SK-N-SH (cell line): ENCODE measurements at regions not wholly inside any gene's neighbourhood (a gene's known extent, or its start where the extent isn't known, plus 50 kb on each side); places are given as distances from the start of the nearest gene placed in this dataset.

Source experiments
- CTCF ChIA-PET: fragments of 300-600, 350-600 bp; formaldehyde crosslinking; extraction: SDS; loops from one replicate; lab custom pipeline; 2021; lab: Yijun Ruan, JAX
- POLR2A ChIA-PET: fragments of 350-600 bp; sonication (Branson Sonifier 250); formaldehyde crosslinking; extraction: SDS; loops from one replicate; lab custom pipeline; 2020; ENCODE audit warnings: antibody characterized with exemption, inconsistent platforms; lab: Yijun Ruan, JAX
- DNase-seq: peaks from one replicate; pipeline ENCODE4 v3.0.0; 2012
- H2AFZ ChIP-seq: fragments of 200-600 bp; sonication (generic); 2 replicates; pipeline ENCODE4 v1.8.1; 2016; ENCODE audit warnings: antibody characterized with exemption, mild to moderate bottlenecking, low read depth
- H3F3A ChIP-seq: fragments of 200-600 bp; sonication (generic); replicated peaks from 2 replicates; pipeline ENCODE3; 2016; ENCODE audit warnings: antibody characterized with exemption, mild to moderate bottlenecking; ENCODE audit not compliant: insufficient read depth
- H3K27ac ChIP-seq, 2 experiments: fragments of 200-500 bp in 1 of 2; fragments of 200-600 bp in 1 of 2; sonication (Bioruptor generic) in 1 of 2; sonication (generic), shearing (Covaris generic) in 1 of 2; 2 replicates each; pipeline versions ENCODE4 v1.5.1 to v1.6.1; 2014 to 2016; ENCODE audit warnings: low read depth in 2 of 2, inconsistent platforms in 1 of 2, low read length in 1 of 2, mild to moderate bottlenecking in 1 of 2, mixed read lengths in 1 of 2
- H3K27me3 ChIP-seq: fragments of 200-600 bp; sonication (generic), shearing (Covaris generic); 2 replicates; pipeline ENCODE4 v1.6.1; 2016; ENCODE audit warnings: mixed run types; ENCODE audit not compliant: insufficient read depth
- H3K36me3 ChIP-seq, 2 experiments: fragments of 200-500 bp in 1 of 2; fragments of 200-600 bp in 1 of 2; sonication (Bioruptor generic) in 1 of 2; sonication (generic) in 1 of 2; replicated peaks in 1 of 2; 2 replicates each; pipeline versions ENCODE3 to v1.5.1; 2014 to 2016; ENCODE audit warnings: low read length in 1 of 2, mild to moderate bottlenecking in 1 of 2; ENCODE audit not compliant: insufficient read depth in 2 of 2, control insufficient read depth in 1 of 2
- H3K4me1 ChIP-seq, 2 experiments: fragments of 200-500 bp in 1 of 2; fragments of 200-600 bp in 1 of 2; sonication (Bioruptor generic) in 1 of 2; sonication (generic), shearing (Covaris generic) in 1 of 2; 2 replicates each; pipeline versions ENCODE4 v1.5.1 to v1.6.1; 2014 to 2016; ENCODE audit warnings: low read depth in 1 of 2, low read length in 1 of 2, mixed run types in 1 of 2; ENCODE audit not compliant: insufficient read depth in 2 of 2, control insufficient read depth in 1 of 2
- H3K4me2 ChIP-seq: fragments of 200-600 bp; sonication (generic), shearing (Covaris generic); 2 replicates; pipeline ENCODE4 v1.6.1; 2017; ENCODE audit warnings: mixed run types
- H3K4me3 ChIP-seq, 2 experiments: fragments of 200-500 bp in 1 of 2; fragments of 200-600 bp in 1 of 2; sonication (Bioruptor generic) in 1 of 2; sonication (generic), shearing (Covaris generic) in 1 of 2; 2 replicates each; pipeline versions ENCODE4 v1.5.1 to v1.8.1; 2014 to 2016; ENCODE audit warnings: low read depth in 2 of 2, inconsistent platforms in 1 of 2, low read length in 1 of 2, mild to moderate bottlenecking in 1 of 2, mixed read lengths in 1 of 2, moderate library complexity in 1 of 2
- H3K79me2 ChIP-seq: fragments of 200-600 bp; sonication (generic); 2 replicates; pipeline ENCODE4 v1.8.1; 2017; ENCODE audit warnings: mild to moderate bottlenecking; ENCODE audit not compliant: insufficient read depth
- H3K9ac ChIP-seq: fragments of 200-600 bp; sonication (generic); 2 replicates; pipeline ENCODE4 v1.6.1; 2017; ENCODE audit warnings: mixed run types
- H3K9me2 ChIP-seq: fragments of 200-600 bp; sonication (generic); 2 replicates; pipeline ENCODE4 v1.6.1; 2017; ENCODE audit warnings: mixed run types
- H3K9me3 ChIP-seq: fragments of 200-600 bp; sonication (generic); 2 replicates; pipeline ENCODE4 v1.6.1; 2017; ENCODE audit warnings: mixed run types, mild to moderate bottlenecking, moderate library complexity
- H4K20me1 ChIP-seq: fragments of 200-600 bp; sonication (generic); 2 replicates; pipeline ENCODE4 v1.6.1; 2017; ENCODE audit warnings: mild to moderate bottlenecking, mixed run types; ENCODE audit not compliant: insufficient read depth
- CHD2 ChIP-seq: fragments of 150-350 bp; IDR thresholded peaks from 2 replicates; pipeline ENCODE4 v1.6.1; 2018; ENCODE audit warnings: low read length; ENCODE audit not compliant: partially characterized antibody
- ELF1 ChIP-seq: IDR thresholded peaks from 2 replicates; pipeline ENCODE4 v1.4.0; 2012
- EP300 ChIP-seq, 2 experiments: IDR thresholded peaks; 2 replicates each; pipeline versions ENCODE4 v1.4.0 to v1.6.1; 2012; ENCODE audit warnings: borderline replicate concordance in 1 of 2, low read depth in 1 of 2, low read length in 1 of 2
- GABPA ChIP-seq: IDR thresholded peaks from 2 replicates; pipeline ENCODE4 v1.4.0; 2012; ENCODE audit warnings: low read depth, mild to moderate bottlenecking
- JUND ChIP-seq: IDR thresholded peaks from 2 replicates; pipeline ENCODE4 v1.4.0; 2012
- MEF2A ChIP-seq: IDR thresholded peaks from 2 replicates; pipeline ENCODE4 v1.4.0; 2012; ENCODE audit warnings: low read depth, borderline replicate concordance
- MXI1 ChIP-seq: IDR thresholded peaks from 2 replicates; pipeline ENCODE4 v1.6.1; 2012; ENCODE audit warnings: mild to moderate bottlenecking, low read depth, low read length, improper control_type of control experiment
- RFX5 ChIP-seq: IDR thresholded peaks from 2 replicates; pipeline ENCODE4 v1.6.1; 2012; ENCODE audit warnings: mild to moderate bottlenecking, improper control_type of control experiment, low read length
- RXRA ChIP-seq: IDR thresholded peaks from 2 replicates; pipeline ENCODE4 v1.4.0; 2012; ENCODE audit warnings: low read depth, mild to moderate bottlenecking, borderline replicate concordance
- TEAD4 ChIP-seq: IDR thresholded peaks from 2 replicates; pipeline ENCODE4 v1.4.0; 2012; ENCODE audit warnings: mild to moderate bottlenecking, borderline replicate concordance; ENCODE audit not compliant: insufficient read depth
- YY1 ChIP-seq: IDR thresholded peaks from 2 replicates; pipeline ENCODE4 v1.4.0; 2012; ENCODE audit warnings: low read depth, mild to moderate bottlenecking
- WGBS: methylation state at CpG from one replicate; pipeline ENCODE4 v1.1.6; 2017; ENCODE audit warnings: low lambda C conversion rate; 5-methylcytosine and 5-hydroxymethylcytosine counted together
- TF ChIP-seq, protein P1 (sequence below): IDR thresholded peaks from 2 replicates; pipeline ENCODE4 v1.6.1; 2012; ENCODE audit warnings: mild to moderate bottlenecking, low read depth, low read length, moderate library complexity
- TF ChIP-seq, protein P2 (sequence below): fragments of 150-350 bp; IDR thresholded peaks from 2 replicates; pipeline ENCODE4 v1.6.1; 2016; ENCODE audit warnings: mild to moderate bottlenecking, low read depth, low read length
- TF ChIP-seq, protein P3 (sequence below): fragments of 150-350 bp; IDR thresholded peaks from 2 replicates; pipeline ENCODE4 v1.6.1; 2017; ENCODE audit warnings: antibody characterized with exemption, low read length, low read depth, borderline replicate concordance

DNA sequence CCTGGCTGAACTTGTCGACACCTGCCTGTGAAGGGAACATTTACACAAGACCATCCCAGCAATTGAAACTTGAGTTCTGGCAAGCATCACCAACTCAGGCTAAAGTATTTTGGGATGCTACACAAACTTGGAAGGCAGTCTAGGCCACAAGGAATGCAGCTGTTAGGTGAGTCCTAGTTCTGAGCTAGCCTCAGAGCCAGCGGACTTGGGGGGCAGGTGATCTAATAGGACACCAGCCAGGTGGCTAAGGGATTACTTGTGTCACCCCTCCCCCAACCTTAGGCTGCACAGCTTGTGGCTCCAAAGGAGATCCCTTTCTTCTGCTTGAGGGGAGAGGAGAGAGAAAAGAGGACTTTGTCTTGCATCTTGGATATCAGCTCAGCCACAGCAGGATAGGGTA is 62.3 kb upstream of the DKK2 start (continued):
- TF ChIP-seq, protein P1, sequence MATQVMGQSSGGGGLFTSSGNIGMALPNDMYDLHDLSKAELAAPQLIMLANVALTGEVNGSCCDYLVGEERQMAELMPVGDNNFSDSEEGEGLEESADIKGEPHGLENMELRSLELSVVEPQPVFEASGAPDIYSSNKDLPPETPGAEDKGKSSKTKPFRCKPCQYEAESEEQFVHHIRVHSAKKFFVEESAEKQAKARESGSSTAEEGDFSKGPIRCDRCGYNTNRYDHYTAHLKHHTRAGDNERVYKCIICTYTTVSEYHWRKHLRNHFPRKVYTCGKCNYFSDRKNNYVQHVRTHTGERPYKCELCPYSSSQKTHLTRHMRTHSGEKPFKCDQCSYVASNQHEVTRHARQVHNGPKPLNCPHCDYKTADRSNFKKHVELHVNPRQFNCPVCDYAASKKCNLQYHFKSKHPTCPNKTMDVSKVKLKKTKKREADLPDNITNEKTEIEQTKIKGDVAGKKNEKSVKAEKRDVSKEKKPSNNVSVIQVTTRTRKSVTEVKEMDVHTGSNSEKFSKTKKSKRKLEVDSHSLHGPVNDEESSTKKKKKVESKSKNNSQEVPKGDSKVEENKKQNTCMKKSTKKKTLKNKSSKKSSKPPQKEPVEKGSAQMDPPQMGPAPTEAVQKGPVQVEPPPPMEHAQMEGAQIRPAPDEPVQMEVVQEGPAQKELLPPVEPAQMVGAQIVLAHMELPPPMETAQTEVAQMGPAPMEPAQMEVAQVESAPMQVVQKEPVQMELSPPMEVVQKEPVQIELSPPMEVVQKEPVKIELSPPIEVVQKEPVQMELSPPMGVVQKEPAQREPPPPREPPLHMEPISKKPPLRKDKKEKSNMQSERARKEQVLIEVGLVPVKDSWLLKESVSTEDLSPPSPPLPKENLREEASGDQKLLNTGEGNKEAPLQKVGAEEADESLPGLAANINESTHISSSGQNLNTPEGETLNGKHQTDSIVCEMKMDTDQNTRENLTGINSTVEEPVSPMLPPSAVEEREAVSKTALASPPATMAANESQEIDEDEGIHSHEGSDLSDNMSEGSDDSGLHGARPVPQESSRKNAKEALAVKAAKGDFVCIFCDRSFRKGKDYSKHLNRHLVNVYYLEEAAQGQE, result no peak
- TF ChIP-seq, protein P2, sequence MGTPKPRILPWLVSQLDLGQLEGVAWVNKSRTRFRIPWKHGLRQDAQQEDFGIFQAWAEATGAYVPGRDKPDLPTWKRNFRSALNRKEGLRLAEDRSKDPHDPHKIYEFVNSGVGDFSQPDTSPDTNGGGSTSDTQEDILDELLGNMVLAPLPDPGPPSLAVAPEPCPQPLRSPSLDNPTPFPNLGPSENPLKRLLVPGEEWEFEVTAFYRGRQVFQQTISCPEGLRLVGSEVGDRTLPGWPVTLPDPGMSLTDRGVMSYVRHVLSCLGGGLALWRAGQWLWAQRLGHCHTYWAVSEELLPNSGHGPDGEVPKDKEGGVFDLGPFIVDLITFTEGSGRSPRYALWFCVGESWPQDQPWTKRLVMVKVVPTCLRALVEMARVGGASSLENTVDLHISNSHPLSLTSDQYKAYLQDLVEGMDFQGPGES, result no peak
- no peak for TF ChIP-seq EP300 (IDR thresholded peaks at IDR 0.05; ENCODE audit: borderline replicate concordance in 1 of 2, low read depth in 1 of 2, low read length in 1 of 2)
- TF ChIP-seq, all 33 proteins: peak for 0

DNA sequence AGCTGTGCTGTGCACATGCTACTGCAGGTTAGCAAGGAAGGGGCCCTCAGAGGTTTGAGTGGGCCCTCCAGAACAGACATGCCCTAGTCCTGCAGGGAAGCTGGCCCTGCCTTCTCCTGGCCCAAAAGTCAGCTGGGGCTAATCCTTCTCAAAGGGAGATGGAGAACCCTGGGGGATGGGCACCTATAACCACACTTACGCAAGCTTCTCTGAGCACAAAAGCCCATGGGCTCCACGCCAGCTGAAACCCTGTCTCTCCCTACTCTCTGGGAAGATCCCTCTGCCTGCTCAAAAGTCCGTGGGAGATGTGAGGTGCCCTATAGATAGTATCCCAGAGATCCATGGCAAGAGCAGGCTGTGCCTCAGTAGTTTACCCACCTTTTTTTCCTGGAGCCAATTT is 58.9 kb upstream of the DKK2 start:
- TF ChIP-seq CHD2 (no peak), RXRA (no peak), MEF2A (no peak), RFX5 (no peak), MXI1 (no peak), JUND (no peak), YY1 (no peak), GABPA (no peak), ELF1 (no peak), TEAD4 (no peak)
- TF ChIP-seq, protein P3, sequence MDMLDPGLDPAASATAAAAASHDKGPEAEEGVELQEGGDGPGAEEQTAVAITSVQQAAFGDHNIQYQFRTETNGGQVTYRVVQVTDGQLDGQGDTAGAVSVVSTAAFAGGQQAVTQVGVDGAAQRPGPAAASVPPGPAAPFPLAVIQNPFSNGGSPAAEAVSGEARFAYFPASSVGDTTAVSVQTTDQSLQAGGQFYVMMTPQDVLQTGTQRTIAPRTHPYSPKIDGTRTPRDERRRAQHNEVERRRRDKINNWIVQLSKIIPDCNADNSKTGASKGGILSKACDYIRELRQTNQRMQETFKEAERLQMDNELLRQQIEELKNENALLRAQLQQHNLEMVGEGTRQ, result no peak
- Histone ChIP-seq H3K27me3 (no peaks in the 10 kb centered on the region), H3F3A (no peaks in the 10 kb centered on the region), H3K4me1 (no peaks in the 10 kb centered on the region; a peak in 1 of 4 replicates), H3K79me2 (no peaks in the 10 kb centered on the region), H3K4me2 (no peak overlapping the region), H3K4me3 (no peak overlapping the region), H3K9ac (no peak overlapping the region), H3K36me3 (no peaks in the 10 kb centered on the region), H3K9me3 (no peaks in the 10 kb centered on the region), H3K9me2 (no peaks in the 10 kb centered on the region), H4K20me1 (no peaks in the 10 kb centered on the region), H2AFZ (no peak overlapping the region), H3K27ac (no peak overlapping the region)
- no peak for DNase-seq
- ChIA-PET CTCF (interaction anchor here (1.1 to 1.4 kb wide), 2 partner anchors 8 to 88 kb away, joined by 3 read pairs; no protein-coding TSS in a partner anchor), POLR2A (no interaction called here)
- 76% methylated on average over 3 of the region's 3 CpGs for WGBS
